Mammary epithelial cell (primary cell): ENCODE measurements at regions not wholly inside any gene's neighbourhood (a gene's known extent, or its start where the extent isn't known, plus 50 kb on each side); places are given as distances from the start of the nearest gene placed in this dataset.

ENCODE experiments used
- EZH2 ChIP-seq: IDR thresholded peaks from 2 replicates; pipeline ENCODE4 v1.6.1; 2012; ENCODE audit warnings: low read length, inconsistent platforms, borderline replicate concordance
- TF ChIP-seq, protein P1 (sequence below), 2 donors: IDR thresholded peaks in 1 of 2; conservative IDR thresholded peaks in 1 of 2; 2 replicates each; pipeline ENCODE4 v1.5.1; 2011 to 2012; ENCODE audit warnings: inconsistent platforms in 2 of 2, low read length in 2 of 2, mild to moderate bottlenecking in 2 of 2, control low read depth in 1 of 2, low read depth in 1 of 2; ENCODE audit not compliant: insufficient read depth in 1 of 2; ENCODE audit errors: extremely low read depth in 1 of 2

DNA sequence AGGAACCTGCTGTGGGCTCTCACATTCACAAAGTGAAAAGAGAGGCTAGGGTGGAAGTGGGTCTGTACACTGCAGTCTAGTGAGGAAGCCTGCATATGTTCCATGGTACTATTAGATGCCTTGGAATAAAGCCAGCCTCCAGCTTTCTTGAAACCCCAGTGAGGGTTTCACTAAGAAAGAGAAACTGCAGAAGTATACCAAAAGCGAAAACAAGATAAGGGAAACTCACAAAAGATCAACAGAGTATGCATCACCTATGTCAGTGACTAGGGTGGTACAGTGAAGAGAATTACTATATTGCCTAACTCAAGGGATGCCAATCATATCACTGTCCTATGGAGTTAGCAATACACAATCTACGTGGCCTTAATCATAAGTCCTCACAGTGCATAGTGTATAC lies 212.5 kb upstream of the GADL1 start:
- TF ChIP-seq, protein P1, sequence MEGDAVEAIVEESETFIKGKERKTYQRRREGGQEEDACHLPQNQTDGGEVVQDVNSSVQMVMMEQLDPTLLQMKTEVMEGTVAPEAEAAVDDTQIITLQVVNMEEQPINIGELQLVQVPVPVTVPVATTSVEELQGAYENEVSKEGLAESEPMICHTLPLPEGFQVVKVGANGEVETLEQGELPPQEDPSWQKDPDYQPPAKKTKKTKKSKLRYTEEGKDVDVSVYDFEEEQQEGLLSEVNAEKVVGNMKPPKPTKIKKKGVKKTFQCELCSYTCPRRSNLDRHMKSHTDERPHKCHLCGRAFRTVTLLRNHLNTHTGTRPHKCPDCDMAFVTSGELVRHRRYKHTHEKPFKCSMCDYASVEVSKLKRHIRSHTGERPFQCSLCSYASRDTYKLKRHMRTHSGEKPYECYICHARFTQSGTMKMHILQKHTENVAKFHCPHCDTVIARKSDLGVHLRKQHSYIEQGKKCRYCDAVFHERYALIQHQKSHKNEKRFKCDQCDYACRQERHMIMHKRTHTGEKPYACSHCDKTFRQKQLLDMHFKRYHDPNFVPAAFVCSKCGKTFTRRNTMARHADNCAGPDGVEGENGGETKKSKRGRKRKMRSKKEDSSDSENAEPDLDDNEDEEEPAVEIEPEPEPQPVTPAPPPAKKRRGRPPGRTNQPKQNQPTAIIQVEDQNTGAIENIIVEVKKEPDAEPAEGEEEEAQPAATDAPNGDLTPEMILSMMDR (conservative IDR thresholded peaks at IDR 0.05 in 1 of 2, IDR thresholded peaks at IDR 0.05 in 1 of 2; ENCODE audit: extremely low read depth in 1 of 2, insufficient read depth in 1 of 2, low read depth in 1 of 2, low read length in 2 of 2): no peak
- no peak for TF ChIP-seq EZH2
